ENCODE measurements at regions not wholly inside any gene's neighbourhood (a gene's known extent, or its start where the extent isn't known, plus 50 kb on each side); places are given as distances from the start of the nearest gene placed in this dataset.

DNA sequence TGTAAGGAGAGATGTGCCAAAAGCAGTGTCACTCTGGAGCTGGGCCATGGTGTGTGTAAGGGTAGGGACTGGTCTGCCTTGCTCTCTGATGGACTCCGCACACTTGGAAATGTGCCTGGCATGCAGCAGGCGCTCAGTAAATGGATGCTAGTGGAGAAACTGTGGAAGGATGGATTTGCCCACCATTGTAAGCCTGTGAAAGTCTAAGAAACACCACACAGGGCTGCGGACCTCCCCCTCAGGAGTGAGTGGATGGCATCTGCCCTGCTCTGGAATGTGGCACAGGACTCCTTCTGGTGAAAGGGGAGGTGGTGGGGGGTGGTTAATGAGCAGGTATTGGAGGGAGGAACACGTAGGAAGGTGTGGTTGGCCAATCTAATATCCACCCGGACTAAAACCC is 62.2 kb upstream of the ACAN start:
- DNase-seq, result no peak
- no peak for ATAC-seq

DNA sequence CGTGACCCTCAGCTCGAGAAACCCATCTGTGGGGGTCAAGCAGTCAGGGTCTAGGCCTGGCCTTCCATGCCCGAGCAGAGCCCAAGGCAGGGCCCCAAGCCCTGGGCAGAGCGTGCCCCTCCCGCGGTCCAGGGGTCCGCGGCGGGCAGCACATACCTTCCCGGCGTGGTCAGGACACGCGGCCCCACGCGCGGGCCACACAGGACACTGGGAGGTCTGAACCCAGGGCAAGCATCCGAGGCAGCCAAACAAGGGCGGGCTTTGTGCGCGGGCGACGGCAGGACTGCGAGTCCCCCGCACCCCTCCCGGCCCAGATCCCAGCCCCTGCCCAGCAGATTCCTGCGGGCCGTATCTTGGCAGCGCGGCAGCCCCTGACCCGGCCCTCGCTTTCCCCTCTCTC is 61.6 kb upstream of the ACAN start:
- no peak for DNase-seq
- ATAC-seq, result no peak
- intact Hi-C loops (cut with micrococcal nuclease), result no loop called here

More for the DNA sequence above, 62.2 kb upstream of the ACAN start:
- intact Hi-C loops (cut with micrococcal nuclease), result no loop called here

DNA sequence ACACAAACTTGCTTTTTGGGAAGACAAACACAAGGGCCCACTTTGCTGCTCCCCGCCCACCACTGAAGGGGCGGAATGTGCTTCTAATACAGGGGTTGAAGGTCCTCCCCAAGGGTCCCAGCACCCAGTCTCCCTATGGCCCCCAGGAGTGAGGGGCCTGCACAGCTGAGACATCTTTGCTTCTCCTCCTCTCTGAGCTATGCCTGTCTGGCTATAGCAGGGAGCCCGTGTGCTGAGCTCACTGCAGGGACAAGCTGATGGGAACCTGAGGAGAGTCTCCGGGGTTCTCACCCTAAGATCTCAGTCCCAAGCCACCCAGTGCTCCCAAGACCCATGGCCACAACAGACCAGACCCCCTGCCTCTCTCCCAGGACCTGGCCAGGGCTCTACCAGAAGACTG is 61.1 kb upstream of the ACAN start:
- ATAC-seq (no peak), DNase-seq (no peak)
- intact Hi-C loops (cut with micrococcal nuclease), result no loop called here

DNA sequence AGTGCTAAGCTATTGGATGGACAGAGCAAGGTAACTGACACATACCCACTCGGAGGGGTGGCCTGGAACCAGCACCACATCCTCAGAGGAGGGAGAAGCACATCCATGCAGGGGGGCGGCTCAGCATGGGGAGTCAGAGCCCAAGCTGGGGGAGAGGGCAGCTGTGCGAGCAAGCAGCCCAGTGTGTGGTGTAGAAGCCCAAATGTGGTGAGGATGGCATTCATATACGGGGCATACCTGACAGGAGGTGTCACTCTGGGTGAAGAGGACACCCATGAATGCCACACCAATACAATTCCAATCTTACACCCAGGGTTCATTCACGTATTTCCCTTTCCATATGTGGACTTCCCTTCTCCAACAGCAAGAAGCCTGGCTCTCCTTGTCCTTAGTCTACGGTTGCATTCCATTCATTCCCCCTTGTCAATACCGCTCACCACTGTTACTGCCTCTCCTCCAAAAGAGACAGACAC is 58.7 kb upstream of the ACAN start:
- DNase-seq (no peak), ATAC-seq (no peak)
- intact Hi-C loops (cut with micrococcal nuclease), result no loop called here

DNA sequence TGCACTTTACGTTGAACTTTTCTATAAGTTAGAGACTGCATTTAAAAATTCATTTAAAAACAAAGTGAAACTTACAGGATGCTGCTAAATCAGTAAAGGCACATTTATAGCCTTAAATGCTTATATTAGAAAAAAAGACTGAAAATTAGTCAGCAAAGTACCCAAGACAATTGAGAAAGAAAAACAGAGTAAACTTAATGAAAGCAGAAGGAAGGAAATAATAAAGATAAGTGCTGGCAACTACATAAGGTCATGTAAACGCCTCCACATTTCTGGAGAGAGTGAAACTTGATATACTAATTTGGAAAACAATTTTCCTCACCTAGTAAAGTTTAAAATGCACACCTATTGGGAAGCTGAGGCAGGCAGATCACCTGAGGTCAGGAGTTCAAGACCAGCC is 58.2 kb upstream of the ACAN start:
- DNase-seq, result no peak
- ATAC-seq, result no peak
- intact Hi-C loops (cut with micrococcal nuclease), result no loop called here

DNA sequence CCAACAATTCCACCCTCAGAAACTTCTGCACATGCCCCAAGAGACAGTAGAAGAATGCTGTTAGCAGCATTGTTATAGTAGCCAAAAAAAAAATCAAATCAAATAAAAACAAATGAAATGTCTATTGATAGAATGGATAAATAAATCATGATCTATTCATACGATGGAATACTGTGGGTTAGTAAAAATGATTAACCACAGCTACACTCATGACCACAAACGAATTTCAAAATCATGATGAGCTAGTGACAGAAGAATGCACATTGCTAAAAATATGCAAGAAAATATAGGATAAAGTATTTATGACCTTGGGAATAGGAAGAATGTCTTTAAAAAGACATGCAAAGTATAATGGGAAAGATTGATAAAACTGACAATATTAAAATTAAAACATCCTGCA is 57.5 kb upstream of the ACAN start:
- no peak for ATAC-seq

DNA sequence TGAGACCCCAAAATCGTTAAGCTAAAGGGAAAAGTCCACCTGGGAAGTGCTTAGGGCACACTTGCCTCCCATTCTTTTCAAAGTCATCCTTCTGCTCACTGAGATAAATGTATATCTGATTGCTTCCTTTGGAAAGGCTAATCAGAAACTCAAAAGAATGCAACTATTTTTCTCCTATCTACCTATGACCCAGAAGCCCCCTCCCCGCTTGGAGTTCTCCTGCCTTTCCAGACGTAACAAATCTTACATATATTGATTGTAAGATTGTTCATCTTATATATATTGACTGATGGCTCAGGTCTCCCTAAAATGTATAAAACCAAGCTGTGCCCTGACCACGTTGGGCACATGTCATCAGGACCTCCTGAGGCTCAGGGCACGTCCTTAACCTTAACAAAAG is 56.8 kb upstream of the ACAN start:
- ATAC-seq, result no peak
- intact Hi-C loops (cut with micrococcal nuclease), result no loop called here
- no peak for DNase-seq

More for the DNA sequence above, 57.5 kb upstream of the ACAN start:
- intact Hi-C loops (cut with micrococcal nuclease), result no loop called here
- DNase-seq, result no peak

DNA sequence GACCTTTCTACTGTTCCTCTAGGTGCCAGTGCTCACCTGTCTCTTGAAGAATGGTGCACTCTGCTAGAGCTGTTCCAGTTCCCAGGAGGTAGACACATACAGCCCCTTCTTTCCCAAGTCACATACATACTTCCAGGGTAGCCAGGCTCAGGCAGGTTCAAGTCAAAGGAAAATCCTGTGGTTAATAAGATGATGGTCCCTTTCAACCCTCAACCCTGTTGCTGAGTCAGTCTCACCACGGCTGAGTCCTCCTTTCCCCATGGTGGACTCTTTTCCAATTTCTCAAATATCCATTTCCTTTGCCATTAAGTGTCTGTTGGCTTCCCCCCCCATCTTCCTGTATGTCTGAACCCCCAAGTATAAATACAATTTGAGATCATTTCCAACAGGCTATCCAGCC is 56.1 kb upstream of the ACAN start:
- intact Hi-C loops (cut with micrococcal nuclease), result no loop called here

DNA sequence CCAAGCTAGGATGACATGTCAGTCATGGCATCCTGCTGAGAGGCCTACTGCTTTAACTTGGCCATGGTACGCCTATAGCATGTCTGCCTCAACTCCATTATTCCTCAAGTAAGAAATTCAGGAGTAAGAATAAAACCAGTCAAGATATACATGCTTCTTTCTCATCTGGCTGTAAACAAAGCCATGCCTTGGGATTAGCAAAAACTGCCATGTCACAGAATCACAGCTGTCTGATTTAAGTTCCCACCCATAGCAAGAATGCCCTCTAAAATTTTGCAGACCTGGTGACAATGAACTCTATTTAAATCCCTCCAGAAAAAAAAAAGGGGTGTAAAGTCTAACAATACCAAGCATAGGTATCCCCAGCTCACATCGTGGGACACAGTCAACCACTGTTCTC is 55.6 kb upstream of the ACAN start:
- no peak for DNase-seq
- intact Hi-C loops (cut with micrococcal nuclease), result no loop called here
- ATAC-seq, result no peak

More for the DNA sequence above, 56.1 kb upstream of the ACAN start:
- ATAC-seq (no peak), DNase-seq (no peak)

DNA sequence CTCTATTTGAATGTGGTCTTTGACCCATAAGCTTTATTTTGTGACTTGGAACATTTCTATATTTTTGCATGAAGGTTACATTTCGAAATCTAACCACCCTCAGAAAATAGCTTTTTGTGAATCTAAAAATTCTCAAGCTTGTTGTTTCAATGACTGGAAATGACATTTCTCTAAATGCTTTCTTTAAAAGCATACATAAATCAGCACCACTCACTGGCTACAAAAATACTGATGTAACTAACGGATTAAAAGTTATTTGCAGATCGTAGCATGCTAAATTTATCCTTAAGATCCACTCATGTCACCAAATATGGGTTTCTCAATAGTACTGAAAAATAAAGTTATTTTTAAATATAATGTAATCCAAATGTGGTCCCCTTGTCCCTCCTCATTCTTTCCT is 55.2 kb upstream of the ACAN start:
- DNase-seq (no peak), ATAC-seq (no peak)
- intact Hi-C loops (cut with micrococcal nuclease), result no loop called here

DNA sequence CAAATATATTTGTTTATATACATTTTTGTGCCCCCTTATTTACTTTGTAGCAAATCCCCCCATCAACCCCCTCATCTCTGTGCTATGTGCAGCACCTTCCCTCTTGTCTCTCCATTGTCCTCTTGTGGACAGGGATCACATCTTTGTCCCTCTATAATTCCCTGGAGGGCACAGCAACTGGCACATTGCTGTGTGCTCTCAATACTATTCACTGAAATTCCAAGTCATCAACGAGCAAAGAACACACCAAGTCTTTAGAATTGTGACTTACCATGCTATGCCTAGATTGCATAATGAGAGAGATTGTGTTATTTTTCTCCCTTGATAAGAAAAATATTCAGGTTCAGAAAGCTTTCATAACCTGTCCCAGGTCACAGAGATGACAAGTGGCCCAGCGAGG is 54.6 kb upstream of the ACAN start:
- DNase-seq (no peak), ATAC-seq (no peak)
- intact Hi-C loops (cut with micrococcal nuclease), result no loop called here

DNA sequence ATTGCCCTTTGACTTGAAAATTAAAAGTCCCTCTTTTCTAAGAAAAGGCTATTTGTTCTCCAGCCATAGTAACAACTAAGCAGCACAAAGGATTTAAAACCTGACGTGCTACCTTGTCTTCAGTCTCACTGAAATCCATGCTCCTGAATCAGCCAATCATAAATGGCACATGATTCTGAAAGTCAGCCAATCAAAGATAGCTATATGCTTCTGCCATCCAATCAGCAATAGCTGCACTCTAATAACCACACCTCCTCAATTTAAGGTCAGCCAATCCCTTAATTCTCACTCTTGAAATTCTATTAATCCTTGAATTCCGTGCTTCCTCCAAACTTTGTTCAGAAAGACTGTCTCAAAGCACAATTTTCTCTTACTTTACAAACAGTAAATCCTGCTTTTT is 53.5 kb upstream of the ACAN start:
- ATAC-seq (no peak), DNase-seq (no peak)
- intact Hi-C loops (cut with micrococcal nuclease), result no loop called here

DNA sequence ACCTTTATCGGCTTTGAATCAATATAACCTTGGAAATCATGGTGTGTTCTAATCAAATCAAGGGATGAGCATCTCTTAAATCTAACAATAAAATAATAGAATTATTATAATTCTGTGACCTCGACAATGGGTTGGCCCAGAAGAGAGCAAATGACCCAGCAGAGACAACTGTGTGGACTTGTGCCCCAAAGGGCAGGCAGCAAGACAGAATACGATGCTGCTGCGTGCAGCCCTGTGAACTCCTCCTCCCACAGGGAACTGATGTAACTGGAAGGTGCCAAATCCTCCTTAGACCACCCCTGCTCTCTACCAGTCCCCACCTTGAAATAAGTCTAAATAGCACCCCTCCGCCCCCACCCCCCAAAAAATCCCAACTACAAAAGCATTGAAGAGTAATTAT is 50.7 kb upstream of the ACAN start:
- no peak for DNase-seq
- ATAC-seq, result no peak
- intact Hi-C loops (cut with micrococcal nuclease), result no loop called here

DNA sequence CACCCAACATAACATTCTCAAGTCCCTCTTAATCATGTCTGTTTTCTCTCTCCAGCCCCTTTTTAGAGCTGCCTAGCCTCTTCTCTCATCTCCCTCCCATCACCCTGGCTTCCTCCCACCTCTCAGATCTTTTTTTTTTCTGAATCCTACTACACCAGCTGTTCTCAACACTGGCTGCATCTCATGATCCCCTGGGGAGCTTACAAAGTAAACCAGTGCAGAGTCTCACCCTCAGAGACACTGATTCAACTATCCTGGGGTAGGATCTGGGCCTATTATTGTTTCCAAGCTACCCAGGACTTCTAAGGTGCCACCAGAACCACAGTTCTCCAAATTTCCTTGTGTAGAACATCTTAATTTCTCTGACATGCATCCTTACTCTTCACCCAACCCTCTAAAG is 50.3 kb upstream of the ACAN start:
- DNase-seq (no peak), ATAC-seq (no peak)
- intact Hi-C loops (cut with micrococcal nuclease), result no loop called here
